GM11168 (cell line): ENCODE measurements at regions not wholly inside any gene's neighbourhood (a gene's known extent, or its start where the extent isn't known, plus 50 kb on each side); places are given as distances from the start of the nearest gene placed in this dataset.
"Not testable (repeated sequence)": the region's sequence is repeated elsewhere in the genome, so short reads cannot be mapped to it uniquely, and the experiment has no call there.

Experiments used
- in situ Hi-C: fragments of 300-500 bp; cut with MboI; formaldehyde crosslinking; loops from one replicate; pipeline ENCODE4 v1.12.0; 2022; ENCODE audit warnings: low sequenced_read_pairs; ENCODE audit not compliant: unreplicated experiment

- in situ Hi-C loops = no loop called here
These were observed 61.8 kb downstream of the SDR9C7 start for GRCh38 chr12:56872366-56872765.

DNA sequence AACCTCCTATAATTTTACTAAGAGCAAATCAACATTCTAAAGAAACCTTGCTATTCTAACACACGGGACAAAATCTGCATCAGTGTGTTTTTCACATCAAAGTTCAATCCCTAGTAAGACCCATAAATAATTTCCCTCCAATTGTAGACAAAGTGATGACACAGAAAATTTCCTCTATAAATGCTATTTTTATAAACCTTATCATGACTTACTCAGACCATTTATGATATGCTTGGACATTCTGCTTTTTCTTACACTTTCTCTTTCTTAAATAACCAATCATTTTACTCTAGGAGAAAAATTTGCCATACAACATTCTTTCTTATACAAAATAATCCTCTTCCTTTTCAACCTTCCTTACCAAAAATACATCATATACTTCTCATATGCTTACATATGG is 67.0 kb downstream of the SDR9C7 start:
- in situ Hi-C loops = no loop called here

GRCh38 chr12:56866493-56866892 is 67.7 kb downstream of the SDR9C7 start:
- in situ Hi-C loops = no loop called here

GRCh38 chr12:56864318-56864717 is 69.9 kb downstream of the SDR9C7 start:
- in situ Hi-C loops = no loop called here

- in situ Hi-C loops = no loop called here
These were observed 70.4 kb downstream of the SDR9C7 start for GRCh38 chr12:56863789-56864188.

GRCh38 chr12:56862264-56862663 is 71.9 kb downstream of the SDR9C7 start:
- in situ Hi-C loops = no loop called here

- in situ Hi-C loops = not testable (repeated sequence)
These were observed 80.7 kb downstream of the SDR9C7 start for GRCh38 chr12:56853392-56853978.

DNA sequence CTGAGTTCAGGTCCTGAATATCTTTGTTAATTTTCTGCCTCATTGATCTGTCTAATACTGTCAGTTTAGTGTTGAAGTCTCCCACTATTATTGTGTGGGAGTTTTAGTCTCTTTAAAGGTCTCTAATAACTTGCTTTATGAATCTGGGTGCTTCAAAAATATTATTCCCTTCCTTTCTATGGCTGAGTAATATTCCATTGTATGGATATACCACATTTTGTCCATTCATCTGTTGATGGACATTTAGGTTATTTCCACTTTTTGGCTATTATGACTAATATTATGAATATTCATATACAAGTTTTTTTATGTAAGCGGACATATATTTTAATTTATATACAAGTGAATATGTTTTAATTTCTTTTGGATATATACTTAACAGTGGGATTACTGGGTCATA is 82.7 kb downstream of the SDR9C7 start:
- in situ Hi-C loops = no loop called here

DNA sequence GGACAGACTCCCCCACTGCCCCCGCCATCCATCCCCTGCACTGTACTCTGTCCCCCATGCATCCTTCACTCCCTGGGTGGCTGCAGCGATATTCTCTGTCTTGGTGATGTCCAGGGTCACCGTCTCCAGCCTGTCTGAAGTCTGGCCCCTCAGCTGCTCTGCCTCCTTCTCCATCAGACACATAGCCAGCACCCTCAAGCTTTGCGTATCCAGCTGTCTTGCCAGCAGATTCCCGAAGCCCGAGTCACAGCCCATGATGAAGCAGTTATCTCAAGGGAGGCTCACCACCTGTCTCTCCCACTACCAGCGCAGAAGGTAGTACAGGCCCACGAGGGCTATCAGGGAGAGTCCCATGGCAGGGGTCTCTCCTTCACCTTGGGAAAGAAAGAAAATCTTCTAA is 77.8 kb downstream of the HSD17B6 start:
- in situ Hi-C loops = loop anchor here (25.0 kb wide), 1 partner anchor 146 kb away; a partner anchor contains a TSS

GRCh38 chr12:56839915-56840325 is 76.8 kb downstream of the HSD17B6 start:
- in situ Hi-C loops = loop anchor here (25.0 kb wide), 1 partner anchor 147 kb away; a partner anchor contains a TSS

- in situ Hi-C loops = loop anchor here (25.0 kb wide), 1 partner anchor 148 kb away; a partner anchor contains a TSS
These were observed 76.3 kb downstream of the HSD17B6 start for GRCh38 chr12:56839489-56839848.

DNA sequence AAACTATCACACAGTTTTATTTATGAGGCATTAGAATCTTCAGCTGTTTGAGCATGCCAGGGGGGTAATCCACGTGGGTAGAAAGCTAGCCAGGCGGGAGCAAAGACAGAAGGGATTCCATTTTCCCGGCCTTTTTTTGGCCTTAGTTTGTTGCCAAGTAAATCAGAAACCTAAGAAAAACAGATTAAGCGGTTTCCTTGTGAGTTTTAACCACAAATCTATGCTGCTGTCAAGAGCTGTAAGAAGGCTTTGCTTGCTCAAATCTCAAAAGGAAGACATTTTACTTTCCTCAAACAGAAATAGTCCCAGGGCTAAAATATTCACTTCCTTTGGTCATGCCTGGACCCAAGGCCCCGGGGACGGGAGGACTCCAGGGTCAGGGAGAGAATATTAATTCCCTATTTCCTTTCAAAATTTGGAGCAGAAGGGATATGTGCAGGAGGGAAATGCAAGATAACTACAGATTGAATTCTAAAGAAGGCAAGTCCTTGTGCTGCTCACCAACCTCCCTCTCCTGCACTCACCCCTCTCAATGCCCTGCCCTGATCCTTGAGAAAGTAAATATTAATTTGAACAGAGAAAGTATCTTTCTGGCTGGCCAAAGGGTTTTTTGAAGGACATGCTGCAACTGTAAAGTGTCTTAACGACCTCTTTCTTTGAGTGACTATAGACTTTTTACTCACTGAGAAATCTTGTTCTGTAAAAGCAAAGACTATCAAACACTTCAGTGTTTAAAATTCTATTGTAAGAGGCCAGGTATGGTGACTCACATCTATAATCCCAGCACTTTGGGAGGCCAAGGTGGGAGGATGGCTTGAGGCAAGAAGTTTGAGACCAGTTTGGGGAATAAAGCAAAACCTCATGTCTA is 75.7 kb downstream of the HSD17B6 start:
- in situ Hi-C loops = loop anchor here (25.0 kb wide), 1 partner anchor 148 kb away; a partner anchor contains a TSS
